ENCODE measurements at regions not wholly inside any gene's neighbourhood (a gene's known extent, or its start where the extent isn't known, plus 50 kb on each side); places are given as distances from the start of the nearest gene placed in this dataset.

- no peak for DNase-seq
- no peaks in the 10 kb centered on the region for H4K20me1 ChIP-seq (ENCODE audit: insufficient read depth)
- intact Hi-C loops (cut with micrococcal nuclease; ENCODE audit: unreplicated experiment): no loop called here
- TF ChIP-seq EZH2 (IDR thresholded peaks at IDR 0.05; ENCODE audit: low read depth) (no peak), CTCF (conservative IDR thresholded peaks at IDR 0.05) (no peak)
- peaks cover 2% of the 10 kb centered on the region; the same call in 1 of the 2 replicates for H3K9me3 ChIP-seq (ENCODE audit: insufficient read depth, low read depth)
- H3K9me2 ChIP-seq (ENCODE audit: insufficient read depth): peaks cover 4% of the 10 kb centered on the region; the same call in 1 of the 2 replicates
- no peaks in the 10 kb centered on the region for H3K4me1 ChIP-seq (replicated peaks; ENCODE audit: insufficient read depth)
- no peak overlapping the region for H3K4me2 ChIP-seq
- no peaks in the 10 kb centered on the region for H3K36me3 ChIP-seq (ENCODE audit: low read depth)
- POLR2A ChIA-PET (ENCODE audit: unreplicated experiment): no interaction called here
- no peaks in the 10 kb centered on the region for H3F3A ChIP-seq (ENCODE audit: insufficient read depth, low read depth)
- H3K27me3 ChIP-seq (ENCODE audit: insufficient read depth, low read depth): no peaks in the 10 kb centered on the region
- H3K4me3 ChIP-seq: no peak overlapping the region
- no peaks in the 10 kb centered on the region for H3K79me2 ChIP-seq (ENCODE audit: low read depth)
- H2AFZ ChIP-seq: 0 out of 2 replicates have a peak overlapping the region, but pooled peaks have one; percentile 30
- CTCF ChIA-PET: interaction anchor here (0.7 kb wide), 1 partner anchor 164 kb away, joined by 3 read pairs; no protein-coding TSS in a partner anchor
- no peak overlapping the region for H3K27ac ChIP-seq
- BruUV-seq (replicated peaks): no TSS peak
Observed at GRCh38 chr5:143471041-143471509, 67.6 kb upstream of the NR3C1 start.

- peaks cover 4% of the 10 kb centered on the region; the same call in 1 of the 2 replicates for H3K9me2 ChIP-seq (ENCODE audit: insufficient read depth)
- no peaks in the 10 kb centered on the region for H4K20me1 ChIP-seq (ENCODE audit: insufficient read depth)
- no TSS peak for BruUV-seq (replicated peaks)
- H3K27ac ChIP-seq: no peak overlapping the region
- no peaks in the 10 kb centered on the region for H3K4me1 ChIP-seq (replicated peaks; ENCODE audit: insufficient read depth)
- CTCF ChIA-PET: no interaction called here
- no peak overlapping the region for H3K4me3 ChIP-seq
- no peak overlapping the region for H3K4me2 ChIP-seq
- POLR2A ChIA-PET (ENCODE audit: unreplicated experiment): no interaction called here
- TF ChIP-seq CTCF (conservative IDR thresholded peaks at IDR 0.05) (no peak), EZH2 (IDR thresholded peaks at IDR 0.05; ENCODE audit: low read depth) (no peak)
- intact Hi-C loops (cut with micrococcal nuclease; ENCODE audit: unreplicated experiment): no loop called here
- DNase-seq: no peak
- H3K9me3 ChIP-seq (ENCODE audit: insufficient read depth, low read depth): peaks cover 2% of the 10 kb centered on the region; the same call in 1 of the 2 replicates
- H2AFZ ChIP-seq: no peak overlapping the region
- H3F3A ChIP-seq (ENCODE audit: insufficient read depth, low read depth): no peaks in the 10 kb centered on the region
- no peaks in the 10 kb centered on the region for H3K36me3 ChIP-seq (ENCODE audit: low read depth)
- no peaks in the 10 kb centered on the region for H3K79me2 ChIP-seq (ENCODE audit: low read depth)
- no peaks in the 10 kb centered on the region for H3K27me3 ChIP-seq (ENCODE audit: insufficient read depth, low read depth)
Observed at GRCh38 chr5:143470120-143470519, 66.6 kb upstream of the NR3C1 start.

- Histone ChIP-seq H3K4me3 (no peak overlapping the region), H3K9me3 (ENCODE audit: insufficient read depth, low read depth) (peaks cover 2% of the 10 kb centered on the region; the same call in 1 of the 2 replicates), H3K36me3 (ENCODE audit: low read depth) (no peaks in the 10 kb centered on the region), H3F3A (ENCODE audit: insufficient read depth, low read depth) (no peaks in the 10 kb centered on the region), H3K9me2 (ENCODE audit: insufficient read depth) (peaks cover 4% of the 10 kb centered on the region; the same call in 1 of the 2 replicates), H3K4me2 (no peak overlapping the region), H4K20me1 (ENCODE audit: insufficient read depth) (no peaks in the 10 kb centered on the region), H3K4me1 (replicated peaks; ENCODE audit: insufficient read depth) (no peaks in the 10 kb centered on the region), H2AFZ (no peak overlapping the region), H3K27ac (no peak overlapping the region), H3K27me3 (ENCODE audit: insufficient read depth, low read depth) (no peaks in the 10 kb centered on the region), H3K79me2 (ENCODE audit: low read depth) (no peaks in the 10 kb centered on the region)
- no TSS peak for BruUV-seq (replicated peaks)
- TF ChIP-seq CTCF (conservative IDR thresholded peaks at IDR 0.05): no peak
- no peak for TF ChIP-seq EZH2 (IDR thresholded peaks at IDR 0.05; ENCODE audit: low read depth)
- no peak for DNase-seq
- ChIA-PET POLR2A (ENCODE audit: unreplicated experiment) (no interaction called here), CTCF (no interaction called here)
- intact Hi-C loops (cut with micrococcal nuclease; ENCODE audit: unreplicated experiment): no loop called here
Observed at GRCh38 chr5:143469125-143469524, 65.6 kb upstream of the NR3C1 start.

All from PC-9 (cell line).